ENCODE measurements at regions not wholly inside any gene's neighbourhood (a gene's known extent, or its start where the extent isn't known, plus 50 kb on each side); places are given as distances from the start of the nearest gene placed in this dataset.
A peak's percentile ranks its signal among the peaks of the same experiment; 100 is the strongest.

- peak; percentile 73 for DNase-seq (ENCODE audit: low read depth)
- no peak for TF ChIP-seq CTCF (IDR thresholded peaks at IDR 0.05; ENCODE audit: insufficient read depth, low read depth, low read length, missing control alignments)
- no peak overlapping the region for H3K4me3 ChIP-seq (ENCODE audit: low read length)
Measured at GRCh38 chr20:11111191-11111590, 437.4 kb upstream of the JAG1 start.

- TF ChIP-seq CTCF (IDR thresholded peaks at IDR 0.05; ENCODE audit: insufficient read depth, low read depth, low read length, missing control alignments) = no peak
- no peak overlapping the region for H3K4me3 ChIP-seq (ENCODE audit: low read length)
- DNase-seq (ENCODE audit: low read depth) = peak; percentile 86
Measured at GRCh38 chr20:11112832-11113231, 439.0 kb upstream of the JAG1 start.

- DNase-seq (ENCODE audit: low read depth) = no peak
- TF ChIP-seq CTCF (IDR thresholded peaks at IDR 0.05; ENCODE audit: insufficient read depth, low read depth, low read length, missing control alignments) = no peak
Measured at GRCh38 chr20:11114382-11114781, 440.6 kb upstream of the JAG1 start.

GRCh38 chr20:11117808-11118528 lies 444.2 kb upstream of the JAG1 start:
- no peak for TF ChIP-seq CTCF (IDR thresholded peaks at IDR 0.05; ENCODE audit: insufficient read depth, low read depth, low read length, missing control alignments)
- peak; percentile 98 for DNase-seq (ENCODE audit: low read depth)
- H3K4me3 ChIP-seq (ENCODE audit: low read length) = no peak overlapping the region

More at GRCh38 chr20:11114382-11114781, 440.6 kb upstream of the JAG1 start:
- no peak overlapping the region for H3K4me3 ChIP-seq (ENCODE audit: low read length)

DNA sequence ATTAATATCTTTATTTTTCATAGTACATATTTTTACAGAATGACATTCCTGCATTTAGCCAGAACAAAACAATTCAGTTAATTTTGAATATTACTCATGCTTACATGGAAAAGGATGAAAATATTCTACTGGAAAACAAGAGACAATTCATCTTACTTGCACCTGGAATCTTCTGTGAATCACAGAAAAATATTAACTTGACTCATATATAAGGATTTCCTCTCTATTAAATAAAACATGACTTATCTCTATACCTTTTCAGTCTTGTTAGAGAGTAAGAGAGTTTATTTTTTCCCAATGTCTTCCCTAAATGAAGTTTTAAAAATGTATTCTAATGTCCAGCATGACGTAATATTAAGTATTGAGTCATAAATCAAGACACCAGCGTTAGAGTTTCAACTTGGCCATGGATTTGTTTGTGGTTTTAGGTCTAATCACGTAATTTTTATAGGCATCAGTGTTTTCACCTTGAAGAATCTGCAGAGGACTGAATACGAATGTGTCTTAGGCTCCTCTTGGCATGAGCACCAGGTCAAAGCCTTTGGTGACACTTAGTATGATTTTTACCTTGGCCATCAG lies 445.1 kb upstream of the JAG1 start:
- TF ChIP-seq CTCF (IDR thresholded peaks at IDR 0.05; ENCODE audit: insufficient read depth, low read depth, low read length, missing control alignments) = no peak
- H3K4me3 ChIP-seq (ENCODE audit: low read length) = no peak overlapping the region
- peak; percentile 66 for DNase-seq (ENCODE audit: low read depth)

GRCh38 chr20:11119573-11119972 lies 445.8 kb upstream of the JAG1 start:
- TF ChIP-seq CTCF (IDR thresholded peaks at IDR 0.05; ENCODE audit: insufficient read depth, low read depth, low read length, missing control alignments) = no peak
- H3K4me3 ChIP-seq (ENCODE audit: low read length) = no peak overlapping the region

DNA sequence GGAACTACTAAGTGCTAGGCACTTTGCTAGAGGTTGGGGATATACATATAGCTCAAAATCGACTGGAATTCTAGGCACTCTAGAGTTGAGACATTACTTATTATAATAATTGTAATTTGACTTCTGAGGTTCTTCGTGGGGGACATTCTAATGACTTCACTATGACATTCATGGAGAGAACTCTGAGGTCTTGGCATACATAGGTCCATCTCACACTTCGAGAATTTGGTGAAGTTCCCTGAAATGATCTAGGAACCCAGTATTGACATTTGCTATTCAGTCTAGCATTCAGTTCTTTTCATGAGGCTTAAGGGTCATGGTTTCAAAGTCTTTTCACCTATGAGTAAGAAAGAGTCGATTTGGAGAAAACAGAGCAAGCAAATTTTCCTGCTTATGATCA lies 446.6 kb upstream of the JAG1 start:
- H3K4me3 ChIP-seq (ENCODE audit: low read length) = no peak overlapping the region
- no peak for DNase-seq (ENCODE audit: low read depth)
- TF ChIP-seq CTCF (IDR thresholded peaks at IDR 0.05; ENCODE audit: insufficient read depth, low read depth, low read length, missing control alignments) = no peak

More at GRCh38 chr20:11119573-11119972, 445.8 kb upstream of the JAG1 start:
- DNase-seq (ENCODE audit: low read depth) = no peak

Data from epithelial cell of esophagus (primary cell).